GM04504 (cell line): ENCODE measurements at regions not wholly inside any gene's neighbourhood (a gene's known extent, or its start where the extent isn't known, plus 50 kb on each side); places are given as distances from the start of the nearest gene placed in this dataset.

Experiments used
- DNase-seq: peaks from one replicate; pipeline ENCODE4 v3.0.0-alpha.2; 2012; ENCODE audit warnings: low read depth

DNA sequence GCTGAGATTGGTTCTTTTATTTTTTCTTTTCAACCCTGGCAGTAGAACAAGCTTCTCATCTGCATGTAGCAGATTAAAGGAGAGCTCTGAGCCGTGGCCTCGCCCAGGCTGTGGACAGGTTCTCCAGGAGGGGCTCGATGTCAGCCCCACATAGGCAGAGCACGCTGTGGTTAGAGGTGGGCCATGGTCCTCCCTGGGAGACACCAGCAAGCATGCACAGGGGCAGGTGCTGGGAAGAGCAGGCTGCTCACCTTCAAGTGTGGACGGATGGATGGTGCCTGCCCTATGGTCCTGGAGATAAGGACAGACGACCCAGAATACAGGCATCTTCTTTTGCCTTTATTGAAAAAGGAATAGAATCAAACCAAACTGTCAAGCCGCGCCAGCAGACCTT lies 634.8 kb downstream of the BRD1 start:
- DNase-seq = no peak

DNA sequence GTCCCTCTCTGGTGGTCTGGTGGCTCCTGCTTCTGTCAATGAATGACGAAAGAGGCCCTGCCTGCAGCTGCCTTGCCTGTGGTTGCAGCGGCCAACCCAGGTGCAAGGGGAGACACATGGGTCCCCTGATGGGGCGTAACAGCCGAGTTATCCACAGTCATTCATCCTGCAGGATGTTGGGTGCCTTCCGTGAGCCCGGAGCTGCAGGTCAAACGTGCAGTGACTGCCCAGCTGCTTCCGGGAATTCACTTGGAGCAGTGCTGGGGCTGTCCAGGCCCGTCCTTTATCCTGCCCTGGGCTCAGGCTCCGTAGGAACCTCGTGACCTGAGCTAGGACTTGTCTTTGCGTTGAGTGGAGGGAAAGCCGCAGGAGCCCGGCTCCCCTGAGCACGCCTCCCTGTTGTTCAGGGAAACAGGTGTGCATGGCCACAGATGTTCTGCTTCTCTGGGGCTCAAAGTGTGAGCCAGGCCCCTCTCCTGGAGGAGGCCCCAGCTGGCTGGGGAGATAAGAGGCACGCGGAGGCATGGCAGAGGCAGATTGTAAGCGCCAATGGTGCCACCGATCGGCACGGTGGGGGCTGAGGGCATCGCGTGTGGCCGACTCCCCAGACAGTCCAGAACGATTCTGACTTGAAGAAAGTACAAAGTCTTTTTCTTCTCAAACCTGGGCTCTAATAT lies 635.4 kb downstream of the BRD1 start:
- no peak for DNase-seq

DNA sequence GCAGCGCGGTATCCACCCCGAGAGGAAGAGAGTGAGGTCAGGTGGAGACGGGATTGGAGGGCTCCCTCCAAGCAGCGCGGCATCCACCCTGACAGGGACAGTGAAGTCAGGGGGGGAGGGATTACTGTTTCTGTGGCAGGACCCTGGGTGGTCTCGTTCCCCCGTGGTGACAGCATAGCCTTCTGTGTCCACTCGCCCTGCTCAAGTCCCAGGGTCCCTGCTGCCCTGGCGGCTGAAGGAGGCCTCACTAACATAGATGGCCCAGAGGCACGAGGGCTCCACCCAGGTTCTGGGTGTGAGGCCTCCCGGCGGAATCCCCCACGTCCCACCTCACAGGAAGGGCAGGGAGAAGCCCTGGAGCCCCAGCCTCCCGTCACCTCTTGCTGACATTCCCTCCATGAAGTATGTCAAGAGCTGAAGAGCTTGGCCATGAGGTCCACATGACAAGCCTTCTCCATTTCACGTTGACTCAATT lies 636.1 kb downstream of the BRD1 start:
- no peak for DNase-seq

DNA sequence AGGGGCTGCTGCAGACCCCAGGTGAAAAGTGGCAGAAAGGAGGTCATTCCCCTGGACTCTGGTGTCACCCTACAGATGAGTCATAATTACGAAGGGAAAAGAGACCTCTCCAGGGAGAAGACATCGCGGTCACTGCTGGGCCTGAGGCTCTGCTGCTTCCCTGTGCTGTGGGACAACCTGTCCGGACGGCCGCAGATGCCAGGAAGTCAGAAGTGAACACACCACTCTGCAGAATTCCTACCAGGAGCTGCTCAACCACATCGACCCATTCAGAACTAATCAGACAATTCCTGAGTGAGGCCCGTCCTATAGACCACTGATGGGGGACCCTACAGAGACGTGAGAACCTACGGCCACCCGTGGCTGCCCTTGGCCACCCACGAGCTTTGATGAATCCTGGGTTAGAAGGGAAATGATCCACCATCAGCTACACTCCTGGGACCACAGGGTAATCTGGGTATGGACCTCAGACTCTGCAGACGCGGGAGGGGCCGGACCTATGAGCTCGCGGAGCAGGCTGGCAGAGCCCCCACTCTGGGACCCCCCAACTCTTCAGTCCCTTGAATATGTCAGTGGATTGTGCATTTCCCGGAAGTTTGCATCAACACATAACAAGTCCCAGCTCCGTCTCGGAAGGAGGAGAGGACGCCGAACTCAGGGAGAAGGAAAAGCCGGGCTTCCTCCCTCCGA lies 636.7 kb downstream of the BRD1 start:
- DNase-seq = no peak

DNA sequence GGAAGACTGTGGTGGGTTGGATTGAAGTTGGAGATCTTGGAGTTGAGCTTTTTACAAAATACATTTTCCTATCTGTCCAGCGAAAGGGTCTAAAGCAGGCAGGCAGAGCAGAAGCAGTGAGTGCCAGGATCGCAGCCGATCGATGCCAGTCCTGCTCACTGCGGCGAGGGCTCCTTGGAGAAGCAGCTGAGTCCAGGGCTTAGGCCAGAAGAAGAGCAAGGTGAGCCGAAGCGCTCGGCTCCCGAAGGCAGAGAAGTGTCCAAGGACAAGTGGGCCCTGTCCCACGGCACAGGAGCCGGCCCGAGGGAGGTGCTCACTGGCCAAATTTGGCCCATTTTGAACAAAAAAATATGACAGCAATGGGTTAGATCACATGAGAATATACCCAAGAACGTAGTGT lies 637.8 kb downstream of the BRD1 start:
- no peak for DNase-seq

DNA sequence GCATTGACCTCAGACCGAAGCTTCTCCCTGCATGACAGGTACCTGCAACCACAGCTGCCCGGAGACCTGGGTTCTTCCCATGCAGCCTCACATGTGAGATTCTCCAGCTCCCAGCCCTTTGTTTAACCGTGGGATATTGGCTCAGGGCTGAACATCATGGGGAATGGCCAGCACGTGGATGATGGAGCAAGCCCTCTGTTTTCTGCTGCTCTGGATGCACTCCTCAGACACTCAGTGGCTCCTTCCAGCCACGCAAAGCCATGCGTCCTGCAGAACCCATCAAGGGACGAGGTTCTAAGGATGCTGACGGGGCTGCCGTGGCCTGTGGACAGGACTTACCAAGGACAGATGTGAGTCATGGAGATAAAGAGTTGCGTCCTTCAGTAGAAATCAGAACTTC lies 639.1 kb downstream of the BRD1 start:
- no peak for DNase-seq

DNA sequence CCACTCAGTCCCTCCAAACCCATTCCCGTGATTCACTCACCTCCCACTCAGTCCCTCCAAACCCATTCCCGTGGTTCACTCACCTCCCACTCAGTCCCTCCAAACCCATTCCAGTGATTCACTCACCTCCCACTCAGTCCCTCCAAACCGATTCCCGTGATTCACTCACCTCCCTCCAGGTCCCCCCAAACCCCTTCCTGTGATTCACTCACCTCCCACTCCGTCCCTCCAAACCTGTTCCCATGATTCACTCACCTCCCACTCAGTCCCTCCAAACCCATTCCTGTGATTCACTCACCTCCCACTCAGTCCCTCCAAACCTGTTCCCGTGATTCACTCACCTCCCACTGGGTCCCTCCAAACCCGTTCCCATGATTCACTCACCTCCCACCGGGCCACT lies 639.6 kb downstream of the BRD1 start:
- no peak for DNase-seq

DNA sequence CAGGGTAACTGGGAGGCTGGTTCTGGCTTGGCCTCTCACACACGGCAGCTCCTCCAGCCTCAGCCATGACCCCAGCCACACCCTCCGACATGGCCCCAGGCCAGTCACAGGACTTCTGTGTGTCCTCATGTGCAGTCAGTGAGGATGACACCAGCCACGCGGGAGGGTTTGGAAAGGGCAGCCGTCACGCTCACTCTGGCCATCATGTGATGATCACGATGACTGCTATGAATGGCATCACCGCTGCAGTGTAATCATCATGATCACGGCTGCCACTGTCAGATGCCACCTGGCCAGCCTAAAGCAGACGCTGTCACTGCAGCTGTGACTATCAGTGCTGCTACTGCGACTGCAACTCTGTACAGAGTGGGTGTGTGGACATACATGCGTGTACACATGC lies 640.9 kb downstream of the BRD1 start:
- no peak for DNase-seq

DNA sequence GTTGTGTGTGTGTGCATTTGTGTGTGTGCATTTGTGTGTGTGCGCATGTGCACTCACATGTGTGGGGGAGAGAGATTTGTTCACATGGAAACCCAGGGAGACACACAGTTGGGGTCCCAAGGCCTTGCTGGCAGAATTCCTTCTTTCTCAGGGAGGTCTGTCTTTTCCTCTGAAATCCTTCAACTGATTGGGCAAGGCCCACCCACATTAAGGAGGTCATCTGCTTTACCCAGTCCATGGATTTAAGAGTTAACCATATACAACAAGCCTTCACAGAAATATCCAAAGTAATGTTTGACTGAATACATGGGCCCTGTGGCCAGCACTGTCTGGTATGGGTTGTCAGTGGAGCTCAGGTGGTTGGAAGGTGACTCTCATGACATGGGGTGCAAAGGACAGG lies 641.4 kb downstream of the BRD1 start:
- no peak for DNase-seq

DNA sequence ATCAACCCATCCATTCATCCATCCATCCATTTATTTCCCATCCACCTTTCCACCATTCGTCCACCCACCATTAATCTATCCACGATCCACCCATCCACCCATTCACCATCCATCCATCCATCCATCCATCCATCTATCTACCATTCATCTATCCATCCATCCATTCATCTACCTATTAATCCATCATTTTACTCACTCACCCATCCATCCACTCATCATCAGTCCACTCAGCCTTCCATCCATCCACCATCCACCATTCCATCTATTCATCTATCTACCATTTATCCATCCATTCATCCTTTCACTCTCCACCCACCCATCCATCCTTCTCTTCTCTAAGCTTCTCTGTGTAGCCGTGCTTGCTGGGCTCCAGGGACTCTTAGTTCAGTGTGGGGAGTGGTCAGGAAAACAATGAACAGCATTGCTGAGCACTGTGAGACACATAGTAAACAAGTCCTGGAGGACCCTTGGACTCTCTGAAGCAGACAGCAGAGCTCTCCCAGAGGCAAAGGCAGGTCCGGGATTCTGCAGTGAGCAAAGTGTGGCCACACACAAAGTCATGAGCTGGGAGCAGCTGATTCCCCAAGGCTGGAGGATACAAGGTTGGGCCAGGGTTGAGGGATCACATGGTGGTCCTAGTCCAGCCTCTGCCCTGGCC lies 642.2 kb downstream of the BRD1 start:
- no peak for DNase-seq

DNA sequence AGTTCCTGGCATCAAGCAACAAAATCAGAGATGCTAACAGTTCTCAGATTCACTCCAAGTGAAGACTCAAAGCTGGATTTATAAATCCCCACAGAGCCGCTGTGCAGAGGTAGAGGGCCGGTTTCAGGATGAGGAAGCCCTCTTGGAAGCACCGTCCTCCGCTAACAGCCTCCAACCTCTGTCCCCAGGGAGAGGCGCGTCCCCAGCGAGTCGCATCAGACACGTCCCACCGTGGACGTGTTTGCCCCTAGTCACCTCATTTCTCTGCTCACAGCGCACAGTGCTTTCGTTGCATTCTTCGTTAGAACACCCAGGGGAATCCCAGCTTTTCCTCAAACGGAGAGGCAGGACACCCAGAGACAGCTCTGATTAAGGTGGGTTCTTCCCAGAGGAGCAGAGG lies 642.9 kb downstream of the BRD1 start:
- DNase-seq = no peak

DNA sequence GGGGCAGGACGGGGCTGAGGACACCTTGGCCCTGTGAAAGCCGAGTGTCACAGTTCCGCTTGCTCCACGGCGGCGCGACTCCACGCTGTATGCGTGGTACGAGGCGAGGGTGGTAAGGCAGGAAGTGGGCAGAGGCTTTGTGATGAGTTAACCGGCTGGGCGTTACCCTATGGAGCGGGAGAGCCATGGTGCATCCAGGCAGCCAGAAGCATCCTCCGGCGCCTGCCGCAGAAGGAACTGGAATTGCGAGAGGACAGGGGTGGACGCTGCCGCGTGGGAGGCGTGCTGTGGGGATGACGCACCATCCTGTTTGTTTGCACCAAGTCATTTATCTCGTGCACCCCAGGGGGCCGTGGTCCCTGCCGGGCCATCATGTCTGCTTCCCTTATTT lies 643.9 kb downstream of the BRD1 start:
- DNase-seq = no peak

DNA sequence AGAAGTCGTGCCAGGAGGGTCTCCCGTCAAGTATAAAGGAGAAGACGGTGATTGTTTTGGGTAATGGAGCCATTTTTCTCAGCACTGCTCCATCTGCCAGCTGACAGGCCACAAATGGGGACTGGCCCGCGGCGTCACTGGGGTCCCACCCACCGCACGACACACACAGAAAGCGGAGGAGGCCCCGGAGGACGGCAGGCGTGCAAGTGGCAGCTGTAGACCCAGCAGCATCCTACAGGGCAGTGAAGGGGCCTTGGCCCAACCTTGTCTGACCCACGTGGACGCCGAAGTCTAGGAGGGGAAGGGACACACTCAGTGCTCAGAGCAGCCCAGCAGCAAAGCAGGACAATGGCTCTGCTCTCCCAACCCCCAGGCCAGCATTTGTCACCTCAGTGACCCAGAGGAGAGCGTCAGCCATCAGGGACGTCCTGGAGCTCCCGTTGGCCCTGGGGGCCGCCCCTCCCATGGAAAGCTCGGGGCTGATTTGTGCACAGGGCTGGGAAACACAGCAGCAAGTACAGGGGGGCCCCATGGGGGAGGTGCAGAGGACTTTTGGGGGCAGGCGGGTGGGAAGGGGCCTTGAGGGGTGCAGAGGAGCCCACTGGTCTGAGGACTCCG lies 644.4 kb downstream of the BRD1 start:
- DNase-seq = no peak

DNA sequence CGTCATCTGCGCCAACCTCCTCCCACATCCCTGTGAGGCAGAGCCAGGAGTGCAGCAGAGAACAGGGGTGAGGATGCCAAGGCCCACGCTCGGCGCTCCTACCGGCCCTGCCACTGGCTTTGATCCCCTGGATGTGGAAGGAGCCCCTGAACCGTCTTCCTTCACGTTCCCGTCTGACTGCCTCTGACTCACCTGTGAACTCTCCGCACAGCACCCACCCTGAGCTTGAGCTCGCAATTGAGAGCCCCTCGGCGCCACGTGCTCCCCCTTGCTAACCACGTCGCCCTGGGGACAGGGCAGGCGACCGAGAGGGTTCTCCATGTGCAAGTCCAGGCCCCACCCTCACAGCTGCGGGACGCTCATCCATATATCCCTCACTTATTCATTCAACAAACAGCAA lies 645.3 kb downstream of the BRD1 start:
- no peak for DNase-seq

DNA sequence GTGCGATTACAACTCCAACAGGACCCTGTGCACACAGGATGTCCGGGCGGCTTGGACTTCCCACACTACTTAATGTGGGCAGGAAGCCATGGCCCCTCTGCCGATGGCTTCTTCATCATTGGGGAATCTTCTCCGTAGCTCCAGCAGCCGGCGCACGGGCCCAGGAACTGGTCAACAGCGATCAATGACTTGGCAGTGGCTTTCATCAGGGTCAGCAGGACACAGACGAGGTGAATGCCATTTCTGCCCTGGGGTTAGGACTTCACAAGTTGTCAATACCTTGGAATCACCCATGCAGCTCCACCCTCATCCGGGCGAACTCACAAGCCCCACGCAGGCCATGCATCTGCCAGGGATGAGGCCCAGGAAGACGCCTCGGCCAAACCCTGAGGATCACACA lies 645.7 kb downstream of the BRD1 start:
- no peak for DNase-seq

DNA sequence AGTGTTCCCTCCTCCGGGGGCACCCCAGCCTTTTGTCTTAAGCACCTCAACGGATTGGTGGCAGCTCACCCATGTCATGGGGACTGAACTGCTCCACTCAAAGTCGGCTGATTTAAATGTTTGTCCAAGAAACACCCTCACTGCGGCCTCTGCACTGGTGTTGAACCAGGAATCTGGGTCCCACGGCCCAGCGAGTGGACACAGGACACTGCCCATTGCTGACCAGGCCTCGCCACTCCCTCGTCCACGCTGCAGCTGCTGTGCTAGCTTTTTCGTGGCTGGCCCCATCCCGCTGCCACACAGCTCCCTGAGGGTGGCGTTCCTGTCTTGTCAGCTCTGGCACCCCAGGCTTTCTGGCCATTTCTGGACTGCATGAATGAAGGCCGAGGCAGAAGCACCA lies 646.2 kb downstream of the BRD1 start:
- DNase-seq = no peak

DNA sequence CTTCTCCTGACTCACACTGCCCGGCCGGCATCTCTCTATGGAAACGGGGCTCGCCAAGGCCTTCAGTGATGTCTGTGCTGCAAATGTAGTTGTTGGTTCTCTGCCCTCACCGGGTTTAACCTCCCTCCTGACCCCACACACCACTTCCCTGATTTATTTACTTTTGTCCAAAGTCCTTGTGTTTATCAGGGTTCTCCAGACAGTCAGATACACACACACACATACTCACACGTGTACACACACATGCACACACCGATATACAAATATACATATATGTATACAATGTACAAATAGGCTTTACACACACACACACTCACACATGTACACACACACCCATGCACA lies 647.0 kb downstream of the BRD1 start:
- no peak for DNase-seq

DNA sequence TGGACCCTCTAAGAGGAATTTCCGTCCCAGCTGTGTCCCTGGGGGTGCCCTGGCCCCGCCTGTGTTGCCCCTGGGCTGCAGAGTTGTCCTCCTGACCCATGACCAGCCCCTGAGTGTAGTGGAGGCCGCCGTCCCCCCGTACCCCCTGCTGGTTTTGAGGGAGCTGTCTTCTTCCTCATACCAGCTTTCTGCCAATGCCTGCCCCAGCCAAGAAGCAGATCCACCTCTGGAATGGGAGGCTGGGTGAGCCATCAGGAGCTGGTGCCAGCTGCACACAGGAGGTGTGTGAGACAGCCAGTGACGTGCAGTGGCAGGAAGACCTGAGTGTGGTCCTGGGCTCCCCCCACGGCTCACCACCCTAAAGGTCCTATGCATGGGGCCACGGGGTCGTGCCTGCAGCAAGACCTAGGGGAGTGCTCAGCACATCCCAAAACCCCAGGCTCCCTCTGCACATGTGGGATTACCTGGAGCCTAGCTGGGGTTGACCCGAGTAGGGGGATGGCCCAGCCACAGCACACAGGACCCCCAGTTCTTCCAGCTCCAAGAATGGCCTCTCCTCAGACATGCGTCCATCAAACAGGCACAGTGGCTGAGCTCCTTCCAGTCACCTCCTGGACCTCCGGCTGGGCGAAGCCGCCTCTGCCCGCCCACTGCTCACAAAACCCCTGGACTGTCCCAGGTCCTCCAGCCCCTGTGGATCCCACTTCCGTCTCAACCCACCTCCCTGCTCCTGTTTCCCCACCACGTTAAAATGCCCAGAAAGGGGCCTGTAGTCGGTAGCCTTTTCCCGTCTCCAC lies 647.6 kb downstream of the BRD1 start:
- DNase-seq = no peak

DNA sequence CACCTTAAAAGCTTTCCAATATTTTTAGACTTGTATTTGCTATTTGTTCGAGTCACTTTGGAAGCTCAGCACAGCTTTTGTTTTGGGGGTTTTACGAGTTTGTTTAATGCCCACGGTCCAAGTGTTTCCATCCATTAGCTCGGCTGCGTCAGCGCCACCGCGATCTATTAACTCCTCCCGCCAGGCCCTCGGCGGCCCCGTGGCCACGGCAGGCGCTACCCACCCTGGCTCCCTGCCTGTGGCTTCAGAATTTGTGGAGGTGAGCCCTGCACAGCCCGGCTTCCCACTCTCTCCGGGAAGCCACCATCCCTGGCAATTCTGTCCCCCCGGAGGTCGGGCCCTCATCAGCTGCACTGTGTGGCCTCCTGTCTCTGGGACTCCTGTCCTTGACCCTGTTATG lies 648.5 kb downstream of the BRD1 start:
- DNase-seq = no peak

DNA sequence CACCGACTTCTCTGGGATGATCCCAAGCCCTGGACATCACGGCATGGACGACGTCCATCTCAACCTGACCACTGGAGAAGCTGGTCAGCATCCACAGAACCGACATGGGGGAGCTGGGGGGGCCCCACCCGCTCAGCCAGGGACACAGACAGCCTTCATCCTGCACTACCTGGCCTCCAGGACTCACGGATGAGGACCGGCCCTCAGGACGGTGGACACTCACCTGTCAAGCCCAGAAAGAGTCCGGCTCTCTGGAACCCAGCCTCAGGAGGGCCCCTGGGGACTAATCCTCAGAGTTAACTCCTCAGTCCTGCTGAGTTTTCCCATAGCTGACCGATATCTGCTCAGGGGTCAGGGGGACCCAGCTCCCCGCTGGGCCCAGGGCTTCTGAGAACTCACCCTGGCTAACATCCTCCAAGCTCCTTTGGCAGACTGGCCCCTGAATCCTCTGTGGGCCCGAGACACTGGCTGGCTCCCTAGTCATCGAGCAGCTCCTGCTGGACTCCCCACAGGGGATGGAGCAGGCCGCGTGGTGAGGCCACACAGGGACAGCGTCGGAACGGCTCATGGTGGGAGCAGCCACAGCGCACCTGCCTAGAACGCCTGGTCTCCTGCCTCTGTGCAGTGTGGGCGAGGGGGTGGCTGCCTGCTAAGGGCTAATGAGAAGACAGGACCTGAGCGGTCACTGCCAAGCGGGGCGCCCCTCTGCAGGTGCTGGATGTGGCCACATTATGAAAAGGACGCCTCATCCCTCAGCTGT lies 649.2 kb downstream of the BRD1 start:
- no peak for DNase-seq

DNA sequence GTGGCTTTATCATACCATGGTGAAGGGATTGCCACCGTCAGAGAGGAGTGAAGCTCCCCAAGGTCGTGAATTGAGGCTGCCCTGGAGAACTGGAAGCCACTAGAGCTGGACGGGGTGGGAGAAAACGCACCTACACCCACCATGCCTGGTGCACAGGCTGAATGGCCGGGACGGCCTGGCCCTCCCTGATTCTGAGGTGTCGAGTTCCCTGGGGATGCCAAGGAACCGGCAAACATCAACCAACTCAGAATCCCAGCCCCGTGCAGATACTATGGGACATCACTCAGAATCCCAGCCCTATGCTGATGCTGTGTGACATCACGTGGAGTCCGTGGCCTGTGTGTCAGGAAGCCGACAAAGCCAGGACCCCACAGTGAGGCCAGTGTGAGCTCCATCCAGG lies 650.0 kb downstream of the BRD1 start:
- no peak for DNase-seq

DNA sequence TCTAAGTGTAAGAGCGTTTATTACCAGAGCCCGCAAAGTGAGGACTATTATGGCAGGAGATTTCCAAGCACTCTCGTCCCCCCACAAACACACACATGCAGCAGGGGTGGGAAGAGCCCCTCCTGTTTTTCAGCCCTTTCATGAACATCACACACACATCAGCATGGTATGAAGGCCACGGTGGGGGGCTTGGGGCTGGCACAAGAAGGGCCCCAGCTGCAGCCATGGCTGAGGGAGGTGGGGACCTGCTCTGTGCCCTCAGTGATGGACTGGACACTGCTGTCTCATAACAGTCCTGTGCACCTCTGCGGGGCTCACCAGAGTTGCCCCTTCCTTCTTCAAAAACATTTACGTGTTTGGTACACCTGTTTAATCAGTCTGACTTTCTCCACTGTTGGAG lies 650.7 kb downstream of the BRD1 start:
- no peak for DNase-seq
